Heart right ventricle (tissue), 16 donors: ENCODE measurements at regions not wholly inside any gene's neighbourhood (a gene's known extent, or its start where the extent isn't known, plus 50 kb on each side); places are given as distances from the start of the nearest gene placed in this dataset.

Experiments used
- ATAC-seq, 8 donors: fragments of 200-7000 bp; cut with Tn5 transposase; one replicate each; pipeline ENCODE4 v1.9.1; 2020; ENCODE audit warnings: mild to moderate bottlenecking in 8 of 8, moderate library complexity in 8 of 8, moderate number of reproducible peaks in 1 of 8
- DNase-seq, 2 donors: peaks; one replicate each; pipeline ENCODE4 v3.0.0-alpha.2; 2020
- H3K27ac ChIP-seq, 10 donors: fragments of 200-600 bp; sonication (generic) in 2 of 10; one replicate each; pipeline versions ENCODE4 v1.5.0 to v1.8.0; 2020 to 2022; ENCODE audit warnings: mild to moderate bottlenecking in 3 of 10
- H3K27me3 ChIP-seq, 7 donors: fragments of 200-600 bp; one replicate each; pipeline ENCODE4 v1.8.0; 2021 to 2022; ENCODE audit warnings: mild to moderate bottlenecking in 2 of 7
- H3K36me3 ChIP-seq, 9 donors: fragments of 200-600 bp; sonication (generic) in 1 of 9; one replicate each; pipeline versions ENCODE4 v1.5.0 to v1.8.0; 2020 to 2022; ENCODE audit warnings: mild to moderate bottlenecking in 2 of 9
- H3K4me1 ChIP-seq, 9 donors: fragments of 200-600 bp; sonication (generic) in 1 of 9; one replicate each; pipeline versions ENCODE4 v1.5.0 to v1.8.0; 2020 to 2022; ENCODE audit warnings: mild to moderate bottlenecking in 4 of 9
- H3K4me3 ChIP-seq, 10 donors: fragments of 200-600 bp; sonication (generic) in 2 of 10; one replicate each; pipeline versions ENCODE4 v1.5.0 to v1.8.0; 2020 to 2022; ENCODE audit warnings: mild to moderate bottlenecking in 7 of 10, moderate library complexity in 2 of 10
- H3K9me3 ChIP-seq, 11 donors: fragments of 200-600 bp in 10 of 11; sonication (generic) in 2 of 11; one replicate each; pipeline versions ENCODE4 v1.5.0 to v1.8.0; 2013 to 2022; ENCODE audit warnings: mild to moderate bottlenecking in 2 of 11, control low read depth in 1 of 11, moderate library complexity in 1 of 11
- WGBS, 2 donors: extraction: QIAGEN DNeasy Blood & Tissue Kit; methylation state at CpG; one replicate each; pipeline ENCODE4 v1.1.7; 2013; ENCODE audit warnings: inconsistent platforms in 1 of 2; 5-methylcytosine and 5-hydroxymethylcytosine counted together
- intact Hi-C, 10 donors: fragments of 100-400 bp; cut with DNase I; formaldehyde crosslinking; loops; one replicate each; pipeline versions ENCODE4 v1.11.1 to v1.14.2; 2022
- TF ChIP-seq, protein P1 (sequence below), 9 donors: fragments of 200-600 bp; sonication (generic) in 2 of 9; IDR thresholded peaks; one replicate each; pipeline versions ENCODE4 v1.5.0 to v1.8.0; 2021 to 2022; ENCODE audit warnings: antibody characterized with exemption in 9 of 9, mild to moderate bottlenecking in 5 of 9, moderate library complexity in 1 of 9
- donor health status: Arrhythmogenic right ventricular cardiomyopathy.
- donor health status: ischemic (EF 13 %, LVEDD 7.1; RV severe dilation, severe dysfunction).
- donor health status: healthy with polysubstance abuse.
- donor health status: DM: no; HTN: yes; CAD: no.
- donor health status: DM: no; HTN: no; CAD: no.
- donor health status: ischemic (EF 25% LVEDD 6.9; RV normal size, moderate dysfunction).
- donor health status: ischemic (EF 25% LVEDD 5.7; RV mildly dilated, moderate dysfunction).
- donor health status: healthy.
- donor health status: DM: yes; HTN: yes; CAD: no.
- donor health status: Ischemic cardiomyopathy.
- donor health status: ischemic (EF 35%, LVEDD 5.7; RV mildly dilated, moderate dysfunction).
- donor health status: nonischemic (EF 11% LVEDD 7.7; RV severe dilation, severe dysfunction).
- donor health status: DM: yes; HTN: yes; CAD: no.
- donor health status: PGD.
- donor health status: ischemic (EF 29% LVEDD 5.4; RV normal size, mild dysfunction).
- donor health status: nonischemic (EF 23%, LVEDD 6.1; RV moderate dilation, normal function).

DNA sequence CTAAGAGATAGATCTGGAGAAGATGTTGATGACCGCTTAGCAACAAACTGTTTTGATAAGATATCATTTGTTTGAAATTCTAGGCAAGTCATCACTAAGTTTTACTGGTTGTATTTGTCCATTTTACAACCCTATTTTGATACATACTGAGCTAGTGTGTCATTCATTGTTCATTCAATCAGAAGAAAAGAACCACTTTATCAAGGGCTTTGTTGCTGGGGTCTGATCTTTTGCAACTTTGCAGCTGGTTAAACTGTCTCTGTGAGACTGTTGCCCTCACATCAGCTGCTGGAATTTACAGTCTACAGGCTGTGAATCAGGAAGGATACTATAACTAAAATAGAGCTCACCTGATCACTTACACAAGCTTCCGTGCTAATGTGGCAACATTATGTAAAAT, 290.5 kb downstream of the RFC3 start:
- Histone ChIP-seq H3K27me3 (no peaks in the 10 kb centered on the region), H3K36me3 (no peaks in the 10 kb centered on the region), H3K4me1 (no peaks in the 10 kb centered on the region), H3K9me3 (peaks cover 0 to 16% (median 5%) of the 10 kb centered on the region in 11 donors), H3K4me3 (no peak overlapping the region), H3K27ac (no peak overlapping the region)
- DNase-seq (no peak), ATAC-seq (no peak)
- intact Hi-C loops, result no loop called here
- 81 to 94% methylated on average over 2 of the region's 2 CpGs for WGBS, 2 donors
- TF ChIP-seq, protein P1, sequence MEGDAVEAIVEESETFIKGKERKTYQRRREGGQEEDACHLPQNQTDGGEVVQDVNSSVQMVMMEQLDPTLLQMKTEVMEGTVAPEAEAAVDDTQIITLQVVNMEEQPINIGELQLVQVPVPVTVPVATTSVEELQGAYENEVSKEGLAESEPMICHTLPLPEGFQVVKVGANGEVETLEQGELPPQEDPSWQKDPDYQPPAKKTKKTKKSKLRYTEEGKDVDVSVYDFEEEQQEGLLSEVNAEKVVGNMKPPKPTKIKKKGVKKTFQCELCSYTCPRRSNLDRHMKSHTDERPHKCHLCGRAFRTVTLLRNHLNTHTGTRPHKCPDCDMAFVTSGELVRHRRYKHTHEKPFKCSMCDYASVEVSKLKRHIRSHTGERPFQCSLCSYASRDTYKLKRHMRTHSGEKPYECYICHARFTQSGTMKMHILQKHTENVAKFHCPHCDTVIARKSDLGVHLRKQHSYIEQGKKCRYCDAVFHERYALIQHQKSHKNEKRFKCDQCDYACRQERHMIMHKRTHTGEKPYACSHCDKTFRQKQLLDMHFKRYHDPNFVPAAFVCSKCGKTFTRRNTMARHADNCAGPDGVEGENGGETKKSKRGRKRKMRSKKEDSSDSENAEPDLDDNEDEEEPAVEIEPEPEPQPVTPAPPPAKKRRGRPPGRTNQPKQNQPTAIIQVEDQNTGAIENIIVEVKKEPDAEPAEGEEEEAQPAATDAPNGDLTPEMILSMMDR (IDR thresholded peaks at IDR 0.05), result no peak

DNA sequence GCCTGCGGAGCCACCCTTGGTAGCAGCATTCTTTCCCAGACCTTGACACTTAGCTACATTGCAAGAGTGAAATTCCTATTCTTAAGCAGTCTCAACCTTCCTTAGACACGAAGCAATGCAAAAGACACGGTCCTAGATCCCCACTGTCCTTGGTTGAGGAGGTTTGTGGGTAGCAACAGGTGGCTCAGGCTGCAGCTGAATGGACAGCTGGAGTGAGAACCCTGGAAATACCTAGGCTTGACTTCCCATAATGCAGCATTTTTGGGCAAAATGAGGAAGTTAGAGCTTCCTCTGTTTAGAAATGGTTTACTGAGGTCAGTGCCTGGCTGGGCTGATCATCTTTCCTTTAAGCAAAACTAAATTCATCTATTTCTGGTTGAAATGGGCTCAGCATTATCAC, 296.6 kb downstream of the RFC3 start:
- no peak for DNase-seq
- Histone ChIP-seq H3K4me1 (no peaks in the 10 kb centered on the region), H3K27me3 (no peaks in the 10 kb centered on the region), H3K27ac (no peak overlapping the region), H3K9me3 (peaks cover 0 to 13% (median 1%) of the 10 kb centered on the region in 11 donors), H3K4me3 (no peak overlapping the region), H3K36me3 (no peaks in the 10 kb centered on the region)
- 81 to 83% methylated on average over 3 of the region's 3 CpGs for WGBS, 2 donors
- TF ChIP-seq, protein P1 (IDR thresholded peaks at IDR 0.05), result no peak
- ATAC-seq, result no peak
- intact Hi-C loops, result no loop called here

DNA sequence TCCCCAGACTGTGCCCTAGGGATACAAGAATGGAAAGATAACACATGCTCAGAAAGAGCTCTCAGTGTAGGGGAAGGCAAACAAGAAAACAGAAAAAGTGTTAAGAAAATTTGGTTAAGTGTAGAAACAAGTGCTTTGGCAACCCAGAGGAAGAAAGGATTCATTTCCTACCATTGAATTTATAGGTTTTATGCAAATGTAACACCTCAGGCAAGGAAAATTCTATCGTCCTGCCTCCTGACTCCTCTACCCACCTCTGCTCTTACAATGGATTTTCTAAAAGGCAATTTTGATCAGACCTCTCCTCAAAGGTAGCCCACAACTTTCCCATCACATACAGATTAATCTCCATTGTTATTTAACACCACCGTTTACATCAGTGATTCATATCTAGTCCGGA, 298.7 kb downstream of the RFC3 start:
- TF ChIP-seq, protein P1 (IDR thresholded peaks at IDR 0.05), result no peak
- H3K4me3 ChIP-seq, result no peak overlapping the region
- intact Hi-C loops, result no loop called here
- no peaks in the 10 kb centered on the region for H3K36me3 ChIP-seq
- H3K9me3 ChIP-seq, result peaks cover 0 to 5% (median 0%) of the 10 kb centered on the region in 11 donors
- DNase-seq (no peak), ATAC-seq (no peak)
- whole genome bisulfite sequencing, 2 donors, result 80 to 86% methylated on average over 3 of the region's 3 CpGs
- no peaks in the 10 kb centered on the region for H3K4me1 ChIP-seq
- no peak overlapping the region for H3K27ac ChIP-seq
- H3K27me3 ChIP-seq, result no peaks in the 10 kb centered on the region

DNA sequence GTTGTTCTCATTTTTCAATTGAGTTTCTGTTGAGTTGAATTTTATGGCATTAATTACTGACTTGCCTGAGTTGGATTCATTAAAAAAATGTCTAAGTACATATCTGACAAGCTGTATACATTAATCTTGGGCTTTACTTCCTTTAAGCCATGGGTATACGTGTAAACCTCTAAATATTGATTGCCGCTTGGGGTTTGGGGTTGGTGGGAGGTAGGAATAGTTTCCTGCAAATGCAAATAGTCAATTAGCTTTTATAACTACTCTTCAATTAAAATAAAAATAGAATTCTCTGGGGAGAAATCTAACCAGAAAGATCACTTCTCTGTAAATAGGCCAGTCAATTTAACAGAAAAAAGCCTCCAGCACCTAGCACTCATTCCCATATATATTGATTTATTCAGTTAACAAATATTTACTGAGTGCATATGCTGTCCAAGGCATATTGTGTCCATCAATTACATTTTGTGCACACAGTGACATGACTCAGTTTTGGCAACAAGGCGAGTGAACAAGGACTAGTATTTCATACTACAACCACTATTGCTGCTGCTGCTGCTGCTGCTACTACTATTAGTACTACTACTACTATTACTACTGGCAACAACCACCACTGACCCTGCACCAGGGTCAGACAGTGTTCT, 306.8 kb downstream of the RFC3 start:
- no peaks in the 10 kb centered on the region for H3K27me3 ChIP-seq
- H3K9me3 ChIP-seq, result no peaks in the 10 kb centered on the region
- intact Hi-C loops, result loop anchor here in 1 of 10 donors (5.0 kb wide), 1 partner anchor 48 kb away; no protein-coding TSS in a partner anchor
- 87 to 89% methylated on average over 3 of the region's 3 CpGs for WGBS, 2 donors
- no peaks in the 10 kb centered on the region for H3K36me3 ChIP-seq
- DNase-seq (no peak), ATAC-seq (no peak)
- H3K4me3 ChIP-seq, result no peak overlapping the region
- no peaks in the 10 kb centered on the region for H3K4me1 ChIP-seq
- no peak overlapping the region for H3K27ac ChIP-seq
- TF ChIP-seq, protein P1 (IDR thresholded peaks at IDR 0.05), result no peak
